Loucy (cell line): ENCODE measurements at regions not wholly inside any gene's neighbourhood (a gene's known extent, or its start where the extent isn't known, plus 50 kb on each side); places are given as distances from the start of the nearest gene placed in this dataset.

Source experiments
- EZH2phosphoT487 ChIP-seq: fragments of 200-600 bp; IDR thresholded peaks from 2 replicates; pipeline ENCODE4 v1.6.1; 2018; ENCODE audit warnings: antibody characterized with exemption, mild to moderate bottlenecking, moderate library complexity, borderline replicate concordance
- TF ChIP-seq, protein P1 (sequence below): fragments of 200-600 bp; sonication (generic); conservative IDR thresholded peaks from 2 replicates; pipeline ENCODE4 v1.5.1; 2014; ENCODE audit warnings: mild to moderate bottlenecking, antibody characterized with exemption, low read length

DNA sequence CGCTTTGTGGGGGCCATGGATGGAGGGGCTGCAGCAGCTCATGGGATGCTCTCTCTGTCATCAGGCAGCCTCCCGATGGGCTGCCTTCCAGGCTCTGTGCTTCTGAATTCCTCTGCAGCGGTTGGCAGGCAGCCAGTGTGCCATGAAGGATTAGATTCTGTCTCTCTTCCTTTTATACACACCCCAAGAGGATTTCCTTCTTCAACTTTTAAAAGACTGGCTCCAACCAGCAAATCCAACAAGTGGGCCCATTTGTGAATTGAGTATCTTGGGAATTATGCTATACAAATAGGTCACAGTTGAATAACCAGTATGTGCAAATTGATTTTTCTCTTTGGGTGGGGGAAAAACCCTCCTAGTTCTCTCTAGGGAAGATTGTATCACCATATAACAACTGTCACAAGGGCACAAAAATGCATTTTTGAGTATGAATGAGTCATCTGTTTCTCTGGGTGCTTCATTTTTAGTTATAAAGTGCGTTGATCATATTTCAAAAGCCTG lies 96.8 kb upstream of the FAT1 start:
- TF ChIP-seq, protein P1, sequence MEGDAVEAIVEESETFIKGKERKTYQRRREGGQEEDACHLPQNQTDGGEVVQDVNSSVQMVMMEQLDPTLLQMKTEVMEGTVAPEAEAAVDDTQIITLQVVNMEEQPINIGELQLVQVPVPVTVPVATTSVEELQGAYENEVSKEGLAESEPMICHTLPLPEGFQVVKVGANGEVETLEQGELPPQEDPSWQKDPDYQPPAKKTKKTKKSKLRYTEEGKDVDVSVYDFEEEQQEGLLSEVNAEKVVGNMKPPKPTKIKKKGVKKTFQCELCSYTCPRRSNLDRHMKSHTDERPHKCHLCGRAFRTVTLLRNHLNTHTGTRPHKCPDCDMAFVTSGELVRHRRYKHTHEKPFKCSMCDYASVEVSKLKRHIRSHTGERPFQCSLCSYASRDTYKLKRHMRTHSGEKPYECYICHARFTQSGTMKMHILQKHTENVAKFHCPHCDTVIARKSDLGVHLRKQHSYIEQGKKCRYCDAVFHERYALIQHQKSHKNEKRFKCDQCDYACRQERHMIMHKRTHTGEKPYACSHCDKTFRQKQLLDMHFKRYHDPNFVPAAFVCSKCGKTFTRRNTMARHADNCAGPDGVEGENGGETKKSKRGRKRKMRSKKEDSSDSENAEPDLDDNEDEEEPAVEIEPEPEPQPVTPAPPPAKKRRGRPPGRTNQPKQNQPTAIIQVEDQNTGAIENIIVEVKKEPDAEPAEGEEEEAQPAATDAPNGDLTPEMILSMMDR, result no peak
- TF ChIP-seq EZH2phosphoT487, result no peak
